NCI-H146 treated with DMSO at 0.1 percent for 48 hours (cell line): ENCODE measurements at regions not wholly inside any gene's neighbourhood (a gene's known extent, or its start where the extent isn't known, plus 50 kb on each side); places are given as distances from the start of the nearest gene placed in this dataset.

Source experiments
- DNase-seq: peaks from one replicate; lab custom pipeline; 2025; ENCODE audit not compliant: unreplicated experiment; lab: John Stamatoyannopoulos, UW

DNA sequence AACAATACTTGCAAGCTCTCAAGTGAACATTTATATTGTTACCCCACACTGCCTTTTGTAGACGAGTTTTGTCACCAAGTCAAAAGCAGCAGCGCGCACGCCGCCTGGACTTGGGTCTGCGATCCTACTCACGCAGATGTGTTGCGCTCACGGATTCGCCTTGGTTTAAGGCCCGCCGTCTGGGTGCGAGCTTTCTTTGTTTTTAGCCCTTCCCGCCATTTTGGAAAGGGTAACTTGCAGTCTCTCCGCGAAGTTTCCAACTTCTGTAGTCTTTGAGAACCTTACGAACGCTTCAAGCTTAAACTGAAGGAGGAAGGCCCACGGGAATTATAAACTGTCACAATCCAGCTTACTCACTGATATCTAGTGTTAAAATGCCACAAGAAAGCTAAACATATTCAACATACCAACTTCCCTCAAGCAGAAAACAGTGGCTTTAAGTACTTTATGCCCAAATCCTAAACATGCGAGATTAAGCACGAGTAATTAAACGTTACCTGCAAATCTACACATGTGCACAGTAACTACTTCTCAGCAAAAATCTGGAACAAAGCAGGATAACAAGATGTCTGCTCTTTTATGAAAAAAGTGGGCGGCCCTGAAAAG, 80.4 kb upstream of the BTN3A2 start:
- peak; percentile 58 for DNase-seq

DNA sequence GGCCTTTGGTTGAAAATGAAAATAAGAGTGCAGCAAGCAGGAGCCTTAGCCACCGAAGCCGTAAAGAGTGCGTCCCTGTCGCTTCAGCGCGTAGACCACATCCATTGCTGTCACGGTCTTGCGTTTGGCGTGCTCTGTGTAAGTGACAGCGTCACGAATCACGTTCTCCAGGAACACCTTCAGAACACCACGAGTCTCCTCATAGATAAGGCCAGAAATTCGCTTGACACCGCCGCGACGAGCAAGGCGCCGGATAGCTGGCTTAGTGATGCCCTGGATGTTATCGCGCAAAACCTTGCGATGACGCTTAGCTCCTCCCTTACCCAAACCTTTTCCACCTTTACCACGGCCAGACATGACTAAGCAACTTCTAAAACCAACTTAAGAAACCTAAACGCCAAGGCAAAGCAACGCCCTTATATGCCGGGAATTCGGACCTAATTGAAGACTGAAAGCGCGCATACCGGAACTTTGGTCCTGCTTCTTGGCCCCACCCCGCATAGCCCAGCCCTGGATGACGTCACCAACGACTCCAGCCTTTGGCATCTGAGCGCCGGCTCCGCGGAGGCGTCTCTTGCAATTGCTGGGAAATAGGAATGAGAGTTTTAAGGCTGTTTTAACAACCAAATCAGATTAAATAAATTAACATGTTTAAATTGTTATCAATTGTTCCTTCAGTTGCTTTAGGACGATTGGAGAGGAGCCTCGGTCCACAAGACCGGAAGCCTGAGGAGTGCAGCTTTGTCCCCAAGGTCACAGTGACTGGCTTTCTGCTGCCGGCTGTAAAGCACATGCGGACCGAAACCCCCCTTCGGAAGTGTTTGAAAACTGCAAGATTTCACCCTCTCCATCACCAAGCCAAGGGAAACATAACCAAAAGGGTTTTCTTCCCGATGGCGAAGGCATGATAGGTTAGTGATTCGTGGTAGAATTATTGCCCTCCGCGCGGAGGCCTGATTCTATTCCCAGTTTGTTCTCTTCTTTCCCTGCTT, 79.6 kb upstream of the BTN3A2 start:
- peak; percentile 96 for DNase-seq

DNA sequence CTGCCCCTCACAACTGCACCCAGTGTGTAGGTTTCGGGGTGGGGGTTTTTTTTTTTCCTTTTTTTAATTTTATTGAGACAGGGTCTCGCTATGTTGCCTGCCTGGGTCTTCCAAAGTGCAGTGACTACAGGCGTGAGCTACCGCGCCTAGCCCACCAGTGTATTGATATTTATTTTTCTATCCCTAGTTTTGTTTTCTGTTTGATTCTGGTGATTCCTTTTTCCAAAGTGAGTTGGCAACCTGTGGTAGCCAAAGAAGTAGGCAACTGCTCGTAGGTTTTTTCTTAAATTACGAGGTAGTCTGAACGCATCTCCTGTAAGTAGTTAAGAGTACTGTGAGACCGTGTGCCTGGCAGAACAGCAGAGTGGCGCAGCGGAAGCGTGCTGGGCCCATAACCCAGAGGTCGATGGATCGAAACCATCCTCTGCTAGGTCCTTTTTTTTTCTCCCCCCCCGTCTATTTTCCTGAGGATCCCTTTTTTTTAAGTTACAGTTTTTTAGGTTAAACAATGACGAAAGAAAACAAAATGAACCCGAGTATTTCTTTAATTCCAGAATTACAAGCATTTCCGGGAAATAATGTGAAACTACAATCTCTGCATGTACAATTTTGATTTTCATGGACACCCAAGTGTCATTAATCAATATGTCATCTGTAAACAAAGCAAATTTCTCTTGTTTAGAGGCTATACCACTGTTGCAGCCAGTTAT, 78.7 kb upstream of the BTN3A2 start:
- DNase-seq = peak; percentile 59

DNA sequence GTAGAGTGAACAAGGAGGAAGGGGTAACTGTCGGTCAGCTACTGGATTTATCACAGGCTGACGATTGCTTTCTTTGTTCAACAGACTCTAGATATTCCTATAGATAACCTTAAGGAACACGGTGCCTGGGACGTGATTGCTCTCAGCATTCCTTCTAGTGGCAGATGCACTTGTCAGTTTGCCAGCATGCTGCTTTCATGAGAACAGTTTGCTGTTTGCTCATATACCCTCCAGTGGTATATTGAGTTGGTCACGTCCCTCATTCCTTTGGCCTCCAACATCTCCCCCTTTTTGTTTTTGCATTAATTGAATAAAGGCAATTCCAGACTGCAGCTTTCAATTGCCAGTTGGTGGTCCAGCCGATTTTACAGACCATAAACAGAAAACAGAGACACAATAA, 76.8 kb upstream of the BTN3A2 start:
- no peak for DNase-seq

DNA sequence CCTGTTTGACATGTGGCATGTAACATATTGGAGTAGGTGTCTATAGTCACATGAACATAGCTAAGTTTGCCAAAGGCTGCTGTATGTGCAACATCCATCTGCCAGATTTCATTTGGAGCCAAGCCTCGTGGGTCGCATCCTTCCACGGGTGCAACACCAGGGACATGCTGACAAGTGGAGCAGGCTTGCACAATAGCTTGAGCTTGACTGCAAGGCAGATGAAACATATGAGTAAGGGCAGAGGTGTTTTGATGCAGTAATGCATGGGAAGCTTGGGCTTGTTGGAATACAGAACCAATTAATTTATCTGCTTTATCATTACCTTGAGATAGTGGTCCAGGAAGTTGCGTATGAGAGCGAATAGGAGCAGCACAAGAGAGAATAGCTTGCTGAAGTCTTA, 74.1 kb upstream of the BTN3A2 start:
- no peak for DNase-seq

DNA sequence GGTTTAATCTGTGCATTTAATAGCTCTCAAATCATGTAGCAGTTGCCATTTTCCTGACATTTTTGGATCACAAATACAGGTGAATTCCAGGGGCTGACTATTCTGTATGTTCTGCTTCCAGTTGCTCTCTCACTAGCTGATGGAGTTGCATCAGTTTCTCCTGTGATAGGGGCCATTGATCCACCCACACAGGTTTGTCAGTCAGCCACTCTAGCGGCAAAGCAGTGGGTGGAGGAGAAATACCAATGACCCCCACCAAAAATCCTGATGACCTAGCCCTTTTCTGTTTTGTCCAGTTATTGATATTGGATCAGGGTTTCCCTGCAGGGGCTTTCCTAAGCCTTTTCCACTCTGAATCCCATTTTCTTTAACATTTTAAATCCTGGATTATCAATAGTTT, 72.3 kb upstream of the BTN3A2 start:
- DNase-seq = no peak

DNA sequence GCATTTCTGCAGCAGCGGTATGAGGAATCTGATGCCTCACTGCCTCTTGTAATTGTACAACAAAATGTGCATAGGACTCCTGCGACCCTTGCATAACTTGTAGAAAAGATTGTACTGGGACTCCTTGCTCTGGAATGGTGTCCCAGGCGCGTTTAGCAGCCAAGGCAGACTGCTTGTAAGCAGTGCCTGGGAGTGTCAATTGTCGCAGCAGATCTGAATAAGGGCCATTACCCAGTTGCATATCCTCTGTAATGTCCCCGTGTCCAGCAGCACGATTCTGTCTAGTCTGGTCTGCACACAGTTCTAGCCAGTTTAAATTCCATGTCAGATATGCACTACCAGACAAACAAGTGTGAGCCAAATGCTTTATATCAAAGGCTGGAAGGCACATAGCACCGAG, 70.7 kb upstream of the BTN3A2 start:
- no peak for DNase-seq

DNA sequence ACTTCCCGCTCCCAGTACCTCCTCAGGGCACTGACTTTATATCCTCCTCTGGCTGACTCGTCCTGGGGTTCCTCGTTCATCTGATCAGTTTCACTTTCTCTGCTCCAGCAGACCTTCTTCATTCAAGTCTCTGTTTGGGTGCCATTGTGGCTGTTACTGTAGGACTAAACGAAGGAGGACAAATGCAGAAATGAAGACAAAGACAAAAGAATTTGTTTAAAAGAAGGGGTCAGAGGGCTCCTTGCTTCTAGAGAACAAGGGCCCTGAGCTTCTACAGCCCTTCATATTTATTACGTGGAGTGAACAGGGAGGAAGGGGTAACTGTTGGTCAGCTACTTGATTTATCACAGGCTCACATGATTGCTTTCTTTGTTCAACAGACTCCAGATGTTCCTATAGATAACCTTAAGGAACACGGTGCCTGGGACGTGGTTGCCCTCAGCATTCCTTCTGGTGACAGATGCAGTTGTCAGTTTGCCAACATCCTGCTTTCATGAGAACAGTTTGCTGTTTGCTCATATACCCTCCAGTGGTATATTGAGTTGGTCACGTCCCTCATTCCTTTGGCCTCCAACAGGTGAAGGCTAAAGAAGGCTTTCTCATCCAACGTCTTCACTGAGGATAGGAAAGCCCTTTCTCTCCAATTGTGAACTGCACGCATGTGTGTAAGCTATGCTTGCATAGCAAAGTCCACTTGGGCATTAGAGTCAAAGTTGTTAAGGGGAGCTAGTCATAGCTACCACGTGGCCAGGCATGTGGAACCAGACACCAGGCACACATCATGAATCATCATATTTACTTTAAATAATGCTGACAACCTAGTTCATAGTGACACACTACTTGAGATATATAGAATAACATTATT, 69.1 kb upstream of the BTN3A2 start:
- no peak for DNase-seq

DNA sequence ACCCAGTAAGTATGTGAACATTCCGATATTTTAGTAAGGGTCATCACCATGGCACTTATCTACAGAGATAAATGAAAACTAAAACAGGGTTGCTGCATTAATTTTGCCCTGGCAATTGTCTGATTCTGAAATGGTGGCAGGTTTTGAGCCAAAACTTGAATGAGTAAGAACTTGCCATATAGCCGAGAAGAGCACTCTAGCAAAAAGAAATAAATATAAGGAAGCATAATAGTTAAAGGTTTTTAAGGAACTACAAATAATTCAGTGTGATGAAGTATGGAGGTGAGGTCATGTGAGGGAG, 68.5 kb upstream of the BTN3A2 start:
- no peak for DNase-seq

DNA sequence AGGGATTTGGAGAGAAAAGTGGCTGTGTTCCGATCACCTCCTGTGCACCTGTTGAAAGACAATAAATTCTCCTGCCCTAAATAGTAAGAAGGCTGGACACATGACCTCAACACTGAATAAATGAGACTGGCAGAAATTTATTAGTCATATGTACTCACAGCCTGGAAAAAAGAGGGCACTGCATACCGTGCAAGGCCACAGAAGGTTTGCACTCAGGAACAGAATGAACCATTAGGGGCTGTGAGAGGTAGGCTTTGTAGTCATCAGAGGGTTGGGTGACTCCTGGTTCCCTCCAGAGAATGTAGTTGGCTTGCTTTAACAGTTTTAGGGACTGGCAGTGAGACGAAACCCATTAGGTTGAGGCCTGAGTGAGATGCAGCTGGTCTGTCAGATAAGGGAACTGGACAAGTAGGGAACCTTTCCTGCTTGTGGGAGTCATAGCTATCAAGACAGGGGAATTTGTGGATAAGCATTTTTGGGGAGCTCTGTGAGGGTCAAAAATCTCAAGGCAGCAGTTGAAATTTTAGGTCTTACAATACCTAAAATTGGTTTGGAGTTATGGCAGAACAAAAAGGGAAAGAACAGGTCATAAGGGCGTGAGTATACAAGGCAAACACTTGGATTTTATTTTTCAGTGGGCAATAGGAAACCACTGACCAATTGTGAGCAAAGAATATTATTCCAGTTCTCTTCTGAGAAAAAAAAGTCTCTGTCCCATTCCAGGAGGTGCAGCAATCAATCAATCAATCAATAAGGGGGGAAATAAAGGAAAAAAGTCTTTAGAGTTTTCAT, 67.9 kb upstream of the BTN3A2 start:
- no peak for DNase-seq

DNA sequence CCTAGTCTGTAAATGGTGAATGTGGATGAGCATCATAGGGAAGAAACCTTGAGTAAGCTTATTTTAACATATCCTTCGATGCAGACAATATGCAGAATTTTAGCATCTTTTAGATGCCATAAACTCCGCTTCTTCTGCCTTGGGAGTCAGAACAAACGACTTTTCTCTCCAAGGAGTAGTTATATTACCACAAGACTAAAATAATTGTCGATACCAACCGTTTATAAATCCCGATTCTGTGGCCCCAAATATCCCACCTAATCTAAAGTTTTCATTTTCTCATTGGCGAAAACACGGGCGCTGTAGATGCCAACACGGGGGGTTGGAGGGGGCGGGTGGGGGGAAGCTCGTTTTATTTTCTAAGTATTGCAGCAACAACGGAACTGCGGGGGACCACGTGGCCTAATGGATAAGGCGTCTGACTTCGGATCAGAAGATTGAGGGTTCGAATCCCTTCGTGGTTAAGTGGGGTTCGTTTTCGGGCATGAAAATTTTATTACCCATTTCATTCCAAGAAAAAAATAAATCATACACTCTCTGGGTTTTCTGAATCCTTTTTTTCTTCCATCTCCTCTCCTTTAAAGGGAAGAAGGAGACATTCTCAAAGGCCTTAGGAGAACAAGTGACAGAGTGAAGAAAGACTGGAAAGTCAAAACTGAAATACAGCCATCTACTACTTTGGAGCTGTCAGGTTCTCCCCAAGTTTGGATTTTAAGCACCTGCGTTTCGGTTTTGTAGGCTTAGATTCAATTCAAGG, 65.5 kb upstream of the BTN3A2 start:
- DNase-seq = no peak

DNA sequence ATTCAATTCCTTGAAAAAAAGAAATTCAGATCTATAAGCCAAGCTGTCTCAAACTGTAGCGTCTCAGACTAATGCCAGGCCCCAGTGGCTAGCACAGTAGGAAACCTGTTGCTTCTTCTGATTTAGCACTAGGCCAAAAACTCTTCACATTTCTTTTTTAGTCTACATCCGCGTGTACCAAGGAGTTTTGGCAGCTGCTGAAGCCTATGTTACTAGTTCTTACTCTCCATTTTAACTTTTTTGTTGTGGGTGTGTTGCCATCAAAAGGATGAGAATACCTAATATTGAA, 65.0 kb upstream of the BTN3A2 start:
- DNase-seq = no peak

DNA sequence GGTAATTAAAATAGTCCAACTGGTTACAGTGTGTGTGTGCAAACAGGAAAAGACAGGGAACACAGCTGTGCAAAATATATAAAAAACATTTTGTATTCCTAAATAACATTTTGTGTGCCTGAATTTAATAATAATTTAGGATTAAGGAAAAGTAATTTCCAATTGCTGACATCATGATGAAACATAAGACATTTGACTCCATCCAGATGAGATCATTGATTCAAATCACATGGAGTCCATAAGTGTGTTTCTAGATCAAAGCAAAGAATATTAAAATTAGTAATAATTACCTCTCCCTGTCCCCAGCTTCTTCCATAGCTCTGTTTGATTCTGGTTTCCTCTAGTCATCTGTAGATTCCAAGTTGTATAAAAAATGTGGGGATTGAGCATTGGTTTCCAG, 64.6 kb upstream of the BTN3A2 start:
- DNase-seq = no peak

DNA sequence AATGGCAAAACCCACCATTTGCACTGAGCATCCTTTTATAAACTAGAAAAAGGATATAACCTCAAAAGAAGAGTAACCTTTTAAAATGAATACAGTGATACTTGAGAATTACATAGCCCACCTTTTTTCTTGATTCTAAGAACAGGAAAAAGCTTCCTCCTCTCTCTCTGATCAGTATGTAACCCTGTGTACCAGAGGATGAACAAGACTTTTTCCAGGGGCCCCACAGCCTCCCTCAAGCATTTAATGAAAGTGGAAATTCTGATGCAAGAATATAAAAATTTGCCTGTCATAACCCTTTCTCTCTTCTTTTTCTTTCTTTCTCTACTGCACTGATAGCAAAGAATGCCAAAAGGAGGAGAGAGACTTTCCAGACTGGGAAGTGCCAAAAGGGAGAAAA, 64.2 kb upstream of the BTN3A2 start:
- DNase-seq = no peak

DNA sequence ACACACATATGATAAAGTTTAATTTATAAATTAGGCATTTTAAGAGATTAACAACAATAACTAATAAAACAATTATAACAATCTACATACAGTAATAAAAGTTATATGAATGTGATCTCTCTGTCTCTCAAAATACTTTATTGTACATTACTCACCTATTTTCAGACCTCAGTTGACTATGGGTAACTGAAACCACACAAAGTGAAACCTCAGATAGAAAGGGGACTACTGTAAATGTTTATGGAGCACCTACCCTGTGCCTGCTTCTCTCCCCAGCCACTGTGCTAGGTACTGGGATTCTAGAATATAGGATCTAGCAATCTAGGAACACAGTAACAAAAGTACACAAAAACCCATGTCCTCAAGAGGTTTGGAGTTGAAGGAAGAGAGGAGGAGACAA, 63.4 kb upstream of the BTN3A2 start:
- DNase-seq = no peak

DNA sequence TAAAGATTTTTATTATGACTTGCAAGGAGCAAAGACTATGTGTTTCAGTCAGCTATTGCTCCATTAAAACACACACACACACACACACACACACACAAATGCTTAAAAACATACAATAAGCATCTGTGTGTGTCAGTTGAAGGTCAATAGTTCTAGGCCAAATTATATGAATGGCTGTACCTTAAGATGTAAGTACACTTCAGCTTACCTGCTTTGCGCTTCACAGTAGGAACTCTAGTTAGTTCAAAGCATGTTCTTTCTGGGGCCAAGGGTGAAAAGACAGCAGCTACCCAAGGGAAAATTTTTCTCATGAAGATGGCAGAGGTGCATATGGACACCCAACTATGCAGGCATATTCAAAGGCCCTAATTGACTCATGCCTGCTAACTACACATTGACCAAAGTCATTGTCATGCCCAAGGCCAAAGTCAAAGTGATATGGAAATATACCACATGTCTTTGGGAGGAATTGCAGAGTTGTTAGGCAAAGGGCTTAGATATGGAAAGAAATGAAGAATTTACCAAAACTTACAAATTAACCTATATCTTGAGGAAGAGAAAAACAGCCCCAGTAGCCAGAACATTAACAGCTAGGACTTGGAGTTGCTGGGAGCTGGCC, 61.9 kb upstream of the BTN3A2 start:
- DNase-seq = no peak

DNA sequence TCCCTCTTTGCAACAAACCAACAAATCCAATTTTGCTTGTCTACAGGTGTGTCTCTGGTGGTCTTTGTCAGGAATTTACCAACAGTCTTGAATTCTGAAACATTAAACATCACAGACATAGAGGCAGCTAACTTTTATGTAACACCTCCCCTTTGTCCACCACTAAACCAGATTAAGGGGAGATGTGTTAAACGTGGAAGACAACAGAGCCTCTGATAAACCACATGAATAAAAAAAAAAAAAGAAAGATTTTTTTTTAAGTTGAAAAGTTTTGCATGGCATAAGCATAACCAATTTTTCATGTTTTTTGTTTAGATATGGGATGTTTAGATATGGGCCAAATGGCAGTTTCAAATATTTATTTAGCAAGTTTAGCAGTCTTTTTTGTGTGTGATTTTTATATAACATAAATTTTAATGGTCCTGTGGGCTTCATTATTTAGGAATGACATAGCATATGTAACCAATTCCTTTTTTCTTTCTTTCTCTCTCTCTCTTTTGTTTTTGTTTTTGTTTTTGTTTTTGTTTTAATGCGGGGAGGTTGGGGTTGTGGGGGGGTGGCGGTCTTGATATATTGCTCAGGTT, 60.7 kb upstream of the BTN3A2 start:
- DNase-seq = no peak

DNA sequence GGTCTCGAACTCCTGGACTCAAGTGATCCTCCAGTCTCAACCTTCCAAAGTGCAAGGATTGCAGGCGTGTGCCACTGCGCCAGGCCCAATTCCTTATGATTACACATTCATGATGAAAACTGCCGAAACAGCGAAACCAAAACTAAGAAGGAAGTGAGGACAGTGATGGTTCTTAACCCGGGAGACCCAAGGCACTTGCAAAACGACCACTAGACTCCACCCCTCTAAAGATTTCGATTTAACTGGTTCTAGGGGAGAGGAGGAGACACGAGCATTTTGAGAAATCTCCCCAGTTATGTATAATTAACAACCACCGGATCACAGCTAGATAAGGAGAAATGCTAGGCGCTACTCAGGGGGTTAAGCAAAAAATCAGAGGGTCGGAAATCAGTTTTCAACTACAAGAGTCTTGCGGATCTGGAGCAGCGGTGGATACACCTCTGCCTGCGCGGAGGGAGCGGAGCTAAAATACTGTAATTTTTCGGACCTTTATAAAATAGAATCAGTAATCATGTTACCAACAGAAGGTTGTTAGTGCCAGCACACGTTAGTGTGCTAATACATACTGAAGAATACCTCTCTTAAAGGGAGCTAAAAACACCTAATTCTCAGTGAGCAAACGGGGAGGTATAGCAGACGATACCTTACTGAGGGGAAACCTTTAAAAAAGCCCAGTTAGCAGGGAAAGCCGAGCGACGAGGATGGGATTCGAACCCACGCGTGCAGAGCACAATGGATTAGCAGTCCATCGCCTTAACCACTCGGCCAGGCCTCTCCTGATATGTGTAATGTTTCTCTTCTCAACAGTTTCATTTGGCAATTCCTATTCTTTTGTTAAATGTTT, 60.0 kb upstream of the BTN3A2 start:
- no peak for DNase-seq
